ENCODE measurements at regions not wholly inside any gene's neighbourhood (a gene's known extent, or its start where the extent isn't known, plus 50 kb on each side); places are given as distances from the start of the nearest gene placed in this dataset.

DNA sequence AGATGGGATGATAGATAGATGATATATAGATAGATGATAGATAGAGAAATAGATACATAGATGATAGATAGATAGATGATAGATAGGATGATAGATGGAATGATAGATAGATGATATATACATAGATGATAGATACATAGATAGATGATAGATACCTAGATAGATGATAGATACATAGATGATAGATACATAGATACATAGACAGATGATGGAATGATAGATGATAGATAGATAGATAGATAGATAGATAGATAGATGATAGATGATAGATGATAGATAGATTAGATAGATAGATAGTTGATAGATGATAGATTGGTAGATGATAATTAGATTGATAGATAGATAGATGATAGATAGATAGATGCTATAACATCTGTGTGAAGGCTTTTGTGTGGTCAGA is 201.7 kb upstream of the RAB4A start:
- no peak for DNase-seq

DNA sequence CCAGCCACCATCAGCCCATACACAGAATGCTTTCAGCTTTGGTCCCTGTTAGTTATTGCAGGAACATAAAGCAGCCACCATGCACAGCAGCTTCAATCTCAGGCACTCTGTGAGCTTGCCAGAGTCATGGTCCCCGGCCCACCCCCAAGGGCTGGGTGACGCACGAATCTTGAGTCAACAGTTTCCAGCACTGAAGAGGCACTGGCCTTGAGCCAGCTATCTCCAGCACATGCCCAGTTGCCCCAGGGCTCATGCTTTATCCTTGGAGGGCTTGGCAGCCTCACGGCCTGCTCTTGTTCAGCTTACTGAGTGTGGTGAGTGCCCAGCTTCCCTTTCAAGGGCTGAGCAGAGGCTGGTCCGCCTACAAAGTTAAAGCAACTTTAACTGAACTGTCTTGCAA is 200.7 kb upstream of the RAB4A start:
- no peak for DNase-seq

DNA sequence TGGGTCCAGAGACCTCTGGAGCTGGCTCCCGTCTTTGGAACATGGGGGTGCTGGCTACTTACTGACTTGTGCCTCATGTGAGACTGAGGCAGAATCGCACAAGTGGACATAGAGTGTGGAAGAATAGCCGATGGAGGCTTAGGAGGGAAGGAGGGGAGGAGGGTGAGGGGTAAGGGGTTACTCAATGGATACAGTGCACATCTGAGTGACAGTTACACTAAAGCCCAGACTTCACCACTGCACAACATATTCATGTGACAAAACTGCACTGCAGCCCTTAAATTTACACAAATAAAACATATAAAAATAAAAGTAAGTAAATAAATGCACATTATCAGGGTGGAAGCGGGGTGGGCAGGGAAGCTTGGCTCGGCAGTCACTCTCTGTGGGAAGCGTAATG is 197.7 kb upstream of the RAB4A start:
- no peak for DNase-seq

DNA sequence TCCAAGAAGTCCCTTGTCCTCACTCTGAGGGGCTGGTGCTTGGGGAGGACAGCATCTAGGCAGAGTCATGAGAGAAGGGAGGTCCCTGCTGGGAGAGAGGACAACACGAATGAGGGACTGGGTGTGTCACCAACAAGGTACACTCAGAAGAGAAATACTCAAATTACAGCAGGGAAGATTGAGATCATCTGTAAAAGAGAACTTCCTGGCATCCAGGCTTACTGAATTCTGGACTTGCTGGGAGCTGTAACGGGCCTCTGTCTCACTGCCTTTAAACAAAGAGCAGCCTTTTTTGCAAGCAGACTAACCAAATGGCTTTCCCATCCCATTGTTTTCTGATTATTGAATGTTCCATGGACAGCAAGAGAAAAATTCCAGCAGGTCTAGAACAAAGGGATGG is 195.7 kb upstream of the RAB4A start:
- DNase-seq = no peak

- no peak for DNase-seq
Measured at GRCh38 chr1:229075716-229076115, 195.2 kb upstream of the RAB4A start.

DNA sequence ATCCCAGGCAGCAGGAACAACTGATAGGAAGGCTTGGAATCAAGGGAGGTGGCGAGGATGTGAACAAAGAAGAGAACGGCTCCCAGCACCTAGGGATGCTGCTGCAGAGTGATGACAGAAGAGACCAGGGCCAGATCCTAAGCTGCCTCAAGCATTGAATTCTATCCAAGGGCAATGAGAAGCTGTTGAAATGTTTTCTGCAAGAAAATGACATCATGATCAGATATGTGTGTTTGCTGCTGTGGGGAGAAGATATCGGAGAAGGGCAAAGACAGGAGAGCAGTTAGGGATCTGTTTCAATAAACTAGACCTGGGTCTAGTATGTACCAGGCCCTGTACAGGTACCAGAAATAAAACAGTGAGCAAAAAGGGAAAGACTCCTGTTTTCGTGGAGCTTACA is 194.7 kb upstream of the RAB4A start:
- no peak for DNase-seq

DNA sequence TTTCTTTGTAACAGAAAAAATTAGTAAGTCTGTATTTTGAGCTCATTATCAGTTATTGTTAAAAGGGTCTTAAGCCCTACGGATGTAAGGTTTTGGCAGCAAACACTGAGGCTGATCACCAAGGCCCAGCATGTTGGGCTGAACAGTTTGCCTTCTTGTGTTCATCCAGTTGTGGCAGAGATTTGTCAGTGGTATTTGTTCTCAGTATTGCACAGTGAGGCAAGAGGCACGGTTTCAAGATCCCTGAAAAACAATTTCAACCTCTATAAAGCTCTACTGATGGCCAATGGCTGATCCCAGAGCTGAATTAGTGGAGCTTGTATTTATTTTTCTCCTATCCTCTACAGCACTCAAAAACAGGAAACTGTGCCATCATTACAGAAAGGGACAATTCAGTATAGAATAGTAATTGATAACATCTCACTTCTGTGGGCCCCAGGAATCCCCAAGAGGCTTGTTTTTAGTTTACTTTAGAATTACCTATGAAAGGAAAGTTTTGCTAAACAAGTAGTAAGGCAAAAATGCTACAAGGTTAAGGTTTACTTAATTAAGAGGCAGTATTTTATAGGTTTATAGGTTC is 191.8 kb upstream of the RAB4A start:
- no peak for DNase-seq

- no peak for DNase-seq
Measured at GRCh38 chr1:229080361-229080760, 190.6 kb upstream of the RAB4A start.

GRCh38 chr1:229085291-229085690 is 185.6 kb upstream of the RAB4A start:
- DNase-seq = no peak

GRCh38 chr1:229086091-229086490 is 184.8 kb upstream of the RAB4A start:
- no peak for DNase-seq

DNA sequence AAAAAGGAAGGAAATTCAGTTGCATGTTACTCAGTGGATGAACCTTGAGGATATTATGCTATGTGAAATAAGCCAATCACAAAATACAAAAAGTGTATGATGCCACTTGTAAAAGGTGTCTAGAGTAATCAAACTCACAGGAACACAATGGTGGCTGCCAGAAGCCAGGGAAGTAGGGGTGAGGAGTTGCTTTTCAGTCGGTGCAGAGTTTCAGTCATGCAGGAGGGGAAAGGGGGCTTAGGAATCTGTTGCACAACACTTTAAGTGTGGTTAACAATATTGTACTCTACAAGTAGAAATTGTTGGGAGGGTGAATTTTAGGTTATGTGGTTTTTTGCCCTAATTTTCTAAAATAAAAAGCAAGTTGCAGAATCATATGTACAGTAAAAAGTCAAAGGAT is 184.2 kb upstream of the RAB4A start:
- DNase-seq = no peak

DNA sequence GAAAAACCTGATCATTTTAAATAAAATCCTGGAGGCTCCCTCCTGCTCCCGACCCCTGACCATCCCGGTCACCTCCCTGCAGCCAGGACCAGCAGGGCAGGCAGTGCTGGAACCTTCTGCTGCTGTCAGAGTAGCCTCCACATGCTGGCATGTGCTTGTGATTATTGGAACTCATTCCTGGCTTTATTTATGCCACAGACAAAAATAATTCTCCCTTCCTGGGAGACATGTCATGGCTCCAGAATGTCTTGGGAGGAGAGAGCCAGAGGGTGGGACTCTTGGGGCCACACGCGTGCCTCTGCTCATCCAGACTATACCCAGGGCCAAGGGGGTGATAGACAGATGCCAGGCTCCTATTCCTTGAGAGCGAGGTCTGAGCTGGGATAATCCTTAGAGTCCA is 183.6 kb upstream of the RAB4A start:
- no peak for DNase-seq

- no peak for DNase-seq
Measured at GRCh38 chr1:229087906-229088305, 183.0 kb upstream of the RAB4A start.

DNA sequence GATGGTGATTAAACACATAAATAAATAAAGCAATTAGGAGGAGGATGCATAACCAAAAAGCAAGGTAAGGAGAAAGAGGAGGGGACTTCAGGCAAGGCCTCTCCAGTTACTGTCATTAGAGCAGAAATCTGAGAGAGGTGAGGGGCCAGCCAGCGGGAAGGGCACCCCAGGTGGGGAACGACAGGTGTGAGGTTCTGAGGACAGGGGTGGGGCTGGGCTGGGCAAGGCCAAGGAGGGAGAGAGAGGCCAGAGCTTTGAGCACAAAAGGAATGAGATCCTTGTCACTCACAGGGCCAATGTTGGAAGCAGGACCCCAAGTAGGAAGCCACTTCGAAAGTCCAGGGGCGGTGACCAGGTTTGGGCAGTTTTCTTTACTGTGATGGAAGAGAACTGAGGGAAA is 182.2 kb upstream of the RAB4A start:
- DNase-seq = no peak

GRCh38 chr1:229089586-229090208 is 181.2 kb upstream of the RAB4A start:
- DNase-seq = no peak

DNA sequence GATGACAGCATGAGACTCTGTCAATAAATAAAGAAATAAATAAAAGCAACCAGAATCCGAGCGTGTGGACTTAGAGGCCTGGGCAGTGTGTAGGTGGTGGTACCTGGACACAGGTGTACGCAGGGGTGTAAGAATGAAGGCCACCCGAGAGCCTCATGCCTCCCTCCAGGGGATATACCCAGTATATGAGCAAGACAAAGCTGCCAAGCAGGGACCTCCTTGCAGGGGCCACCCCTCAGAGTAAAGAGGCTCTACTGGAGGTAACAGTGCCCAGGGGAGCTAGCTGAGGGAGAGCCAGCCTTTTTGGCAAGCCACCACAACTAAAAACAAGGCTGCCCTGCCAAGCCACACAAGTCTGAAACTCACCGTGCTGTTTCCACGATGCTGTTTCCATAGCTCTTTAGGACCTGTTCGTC is 179.2 kb upstream of the RAB4A start:
- no peak for DNase-seq

- no peak for DNase-seq
Measured at GRCh38 chr1:229092377-229093237, 178.3 kb upstream of the RAB4A start.

- no peak for DNase-seq
Measured at GRCh38 chr1:229093238-229093540, 177.7 kb upstream of the RAB4A start.

- no peak for DNase-seq
Measured at GRCh38 chr1:229093609-229094336, 177.1 kb upstream of the RAB4A start.

DNA sequence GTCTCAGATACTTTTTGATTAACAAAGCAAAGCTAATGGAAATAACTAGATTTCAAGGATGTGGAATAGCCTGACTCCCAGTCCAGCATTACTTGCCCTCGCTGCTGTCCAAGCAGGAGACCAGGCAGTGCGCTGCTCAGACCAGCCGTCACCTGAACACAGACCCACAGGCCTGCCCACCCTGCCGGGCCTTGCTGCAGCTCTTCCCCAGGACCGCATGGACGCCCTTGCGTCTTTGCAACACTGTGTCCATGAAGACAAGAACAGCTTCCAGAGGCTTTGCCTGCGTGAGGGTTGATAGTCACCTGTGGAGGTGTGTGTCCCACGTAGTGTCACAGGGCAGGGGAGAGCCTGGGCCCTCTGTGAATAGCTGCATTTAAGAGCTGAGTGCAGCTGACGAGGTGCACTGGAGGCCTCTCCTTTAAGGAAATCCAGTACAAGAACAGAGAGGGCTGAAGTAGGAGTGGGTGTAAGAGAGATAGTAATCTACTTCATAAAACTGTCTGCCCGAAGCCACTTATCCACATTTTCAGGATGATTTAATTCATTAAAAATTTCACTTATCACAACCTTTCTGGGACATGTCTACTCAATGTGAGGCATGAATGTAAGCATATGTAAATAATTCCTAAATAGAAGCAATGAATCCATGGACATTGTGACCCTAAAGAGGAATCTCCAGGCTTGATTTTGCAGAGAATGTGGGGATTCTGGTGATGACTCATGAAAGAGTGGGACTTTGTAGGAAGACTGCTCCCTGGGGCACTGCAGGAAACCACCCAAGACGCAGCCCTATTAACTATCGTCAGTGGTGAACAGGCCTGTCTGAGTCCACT is 176.2 kb upstream of the RAB4A start:
- DNase-seq = no peak

DNA sequence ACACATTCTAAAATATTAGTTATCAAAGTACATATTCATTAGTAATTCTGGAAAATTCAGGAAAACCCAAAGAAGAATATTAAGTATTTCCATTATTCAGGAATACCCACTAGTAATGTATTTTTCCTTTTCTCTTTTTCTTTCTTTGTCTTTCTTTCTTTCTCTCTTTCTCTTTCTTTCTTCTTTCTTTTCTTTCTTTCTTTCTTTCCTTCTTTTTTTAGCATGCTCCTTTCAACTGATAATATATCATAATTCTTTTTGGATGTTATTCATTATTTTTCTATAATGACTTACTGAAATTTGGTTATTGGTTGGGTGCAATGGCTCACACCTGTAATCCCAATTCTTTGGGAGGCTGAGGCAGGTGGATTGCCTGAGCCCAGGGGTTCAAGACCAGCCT is 175.6 kb upstream of the RAB4A start:
- no peak for DNase-seq

- no peak for DNase-seq
Measured at GRCh38 chr1:229097356-229097755, 173.6 kb upstream of the RAB4A start.

DNA sequence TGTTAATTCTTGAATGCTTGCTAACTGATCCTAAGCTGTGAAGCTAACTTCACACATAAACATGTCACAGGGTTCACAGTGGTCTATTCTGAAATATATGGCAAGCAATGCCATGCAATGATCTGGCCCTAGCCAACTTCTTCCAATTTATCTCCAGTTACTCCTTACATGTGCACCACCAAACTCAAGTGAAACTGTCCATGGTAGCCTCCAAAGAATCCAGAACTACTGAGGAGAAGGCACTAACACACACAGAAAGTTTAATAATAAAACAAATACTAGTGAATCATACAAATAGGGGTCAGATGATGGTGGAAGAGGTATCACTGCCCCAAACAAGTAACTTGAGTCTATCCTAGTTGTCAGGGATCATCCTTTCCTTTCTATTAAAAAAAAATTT is 172.6 kb upstream of the RAB4A start:
- DNase-seq = no peak
